Activated CD8-positive, alpha-beta memory T cell treated with anti-CD3 and anti-CD28 coated beads, Interleukin-2, amount 10 ng/mL, durations not matched to agents 7 days and 5 days (primary cell): ENCODE measurements at regions not wholly inside any gene's neighbourhood (a gene's known extent, or its start where the extent isn't known, plus 50 kb on each side); places are given as distances from the start of the nearest gene placed in this dataset.

Experiments
- ATAC-seq: fragments of 150-1000 bp; cut with Tn5 transposase; one replicate; pipeline ENCODE4 v1.10.0; 2021; ENCODE audit warnings: moderate library complexity
- CTCF ChIA-PET: fragments of 350-600 bp; sonication (Branson Sonifier 250); formaldehyde crosslinking; loops from one replicate; lab custom pipeline; 2021; ENCODE audit warnings: antibody characterized with exemption; lab: Charles Lee
- DNase-seq: peaks from one replicate; pipeline ENCODE4 v3.0.0-alpha.2; 2020
- H3K27ac Mint-ChIP-seq: one replicate; pipeline ENCODE4 v1.8.0; 2021; ENCODE audit warnings: mild to moderate bottlenecking, mixed read lengths
- H3K27me3 Mint-ChIP-seq: one replicate; pipeline ENCODE4 v1.8.0; 2021; ENCODE audit warnings: mixed read lengths
- H3K36me3 Mint-ChIP-seq: one replicate; pipeline ENCODE4 v1.8.0; 2021; ENCODE audit warnings: mild to moderate bottlenecking, mixed read lengths
- H3K4me1 Mint-ChIP-seq: one replicate; pipeline ENCODE4 v1.8.0; 2021; ENCODE audit warnings: mixed read lengths
- H3K4me3 Mint-ChIP-seq: one replicate; pipeline ENCODE4 v1.8.0; 2021; ENCODE audit warnings: mild to moderate bottlenecking, moderate library complexity, mixed read lengths
- H3K9me3 Mint-ChIP-seq: one replicate; pipeline ENCODE4 v1.8.0; 2022; ENCODE audit warnings: low read depth, mixed read lengths

GRCh38 chr18:44602380-44602779, 78.3 kb upstream of the SETBP1 start:
- no peaks in the 10 kb centered on the region for H3K36me3 Mint-ChIP-seq
- DNase-seq (no peak), ATAC-seq (no peak)
- H3K9me3 Mint-ChIP-seq: no peaks in the 10 kb centered on the region
- H3K4me3 Mint-ChIP-seq: no peak overlapping the region
- H3K4me1 Mint-ChIP-seq: peaks cover under 1% of the 10 kb centered on the region
- CTCF ChIA-PET: interaction anchor here (0.9 kb wide), 1 partner anchor 10 kb away, joined by 3 read pairs; no protein-coding TSS in a partner anchor
- H3K27ac Mint-ChIP-seq: no peak overlapping the region
- H3K27me3 Mint-ChIP-seq: peaks cover 29% of the 10 kb centered on the region

DNA sequence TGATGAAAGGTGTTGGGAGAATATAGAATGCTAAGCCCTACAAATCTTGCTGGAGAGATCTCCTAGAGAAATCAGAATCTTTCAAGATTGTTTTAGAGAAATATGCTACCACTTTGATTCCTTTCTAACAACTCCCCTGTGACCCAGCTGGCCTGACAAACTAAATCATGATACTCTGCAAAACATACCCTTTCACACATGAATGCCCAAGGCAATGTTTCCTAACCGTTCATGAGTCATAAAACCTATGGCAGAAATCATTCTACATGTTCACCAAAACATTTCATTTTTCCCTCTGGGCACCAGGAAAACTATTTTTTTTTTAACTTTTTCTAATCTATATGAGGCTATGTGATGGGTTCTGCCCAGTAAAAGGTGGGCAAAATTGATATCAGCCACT, 77.8 kb upstream of the SETBP1 start:
- ATAC-seq: no peak
- DNase-seq: no peak
- Mint-ChIP-seq H3K4me1 (no peaks in the 10 kb centered on the region), H3K27me3 (peaks cover 30% of the 10 kb centered on the region), H3K27ac (no peak overlapping the region), H3K36me3 (no peaks in the 10 kb centered on the region), H3K9me3 (no peaks in the 10 kb centered on the region), H3K4me3 (no peak overlapping the region)
- CTCF ChIA-PET: no interaction called here

- no peaks in the 10 kb centered on the region for H3K4me1 Mint-ChIP-seq
- no peak overlapping the region for H3K4me3 Mint-ChIP-seq
- CTCF ChIA-PET: no interaction called here
- DNase-seq: no peak
- ATAC-seq: no peak
- H3K27me3 Mint-ChIP-seq: peaks cover 35% of the 10 kb centered on the region
- no peak overlapping the region for H3K27ac Mint-ChIP-seq
- H3K9me3 Mint-ChIP-seq: no peaks in the 10 kb centered on the region
- no peaks in the 10 kb centered on the region for H3K36me3 Mint-ChIP-seq
Measured at GRCh38 chr18:44609181-44609941, 71.3 kb upstream of the SETBP1 start.

DNA sequence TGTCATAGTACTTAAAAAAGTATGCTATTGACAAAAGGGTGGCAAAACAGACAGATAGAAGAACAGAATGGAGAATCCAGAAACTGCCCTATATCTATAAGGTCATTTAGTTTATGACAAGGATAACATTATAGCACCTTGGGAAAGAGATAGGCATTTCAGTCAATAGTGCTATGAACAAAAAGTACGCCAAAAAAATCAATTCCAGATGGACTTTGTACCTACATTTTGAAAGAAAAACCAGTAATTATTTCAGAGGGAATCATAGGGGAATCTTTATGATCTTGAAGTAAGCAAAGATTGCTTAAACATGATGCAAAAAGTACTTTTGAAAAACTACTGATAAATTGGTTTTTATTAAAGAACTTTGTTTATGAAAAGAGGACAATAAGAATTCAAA, 59.9 kb upstream of the SETBP1 start:
- Mint-ChIP-seq H3K9me3 (no peaks in the 10 kb centered on the region), H3K4me3 (no peak overlapping the region), H3K27me3 (peaks cover 48% of the 10 kb centered on the region), H3K36me3 (peaks cover 1% of the 10 kb centered on the region), H3K27ac (no peak overlapping the region), H3K4me1 (no peaks in the 10 kb centered on the region)
- ATAC-seq (no peak), DNase-seq (no peak)
- CTCF ChIA-PET: no interaction called here

DNA sequence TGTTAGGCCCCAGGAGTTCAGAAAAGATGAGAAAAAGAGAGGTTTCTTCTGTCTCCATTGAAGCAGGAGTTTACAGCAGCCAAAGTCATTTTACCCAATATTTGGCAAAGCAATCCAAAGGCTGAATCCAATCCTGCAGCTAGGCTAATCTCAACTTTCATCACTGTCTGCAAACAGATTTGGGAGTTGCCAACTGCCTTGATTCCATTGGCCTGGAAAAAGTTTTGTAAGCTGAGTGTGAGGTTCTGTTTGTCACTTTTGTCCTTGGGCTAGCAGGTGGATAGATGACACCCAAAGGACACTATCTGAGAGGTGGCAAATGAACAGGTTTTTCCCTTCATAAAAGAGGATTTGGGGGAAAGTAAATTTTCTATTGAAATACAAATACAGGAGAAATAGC, 56.6 kb upstream of the SETBP1 start:
- H3K27ac Mint-ChIP-seq: no peak overlapping the region
- DNase-seq (no peak), ATAC-seq (no peak)
- H3K4me1 Mint-ChIP-seq: no peaks in the 10 kb centered on the region
- H3K9me3 Mint-ChIP-seq: no peaks in the 10 kb centered on the region
- no peak overlapping the region for H3K4me3 Mint-ChIP-seq
- CTCF ChIA-PET: no interaction called here
- H3K27me3 Mint-ChIP-seq: peaks cover 26% of the 10 kb centered on the region
- no peaks in the 10 kb centered on the region for H3K36me3 Mint-ChIP-seq

- no peak for DNase-seq
- Mint-ChIP-seq H3K27ac (no peak overlapping the region), H3K4me1 (peaks cover 7% of the 10 kb centered on the region), H3K36me3 (no peaks in the 10 kb centered on the region), H3K27me3 (peaks cover 22% of the 10 kb centered on the region), H3K9me3 (no peaks in the 10 kb centered on the region), H3K4me3 (no peak overlapping the region)
- no peak for ATAC-seq
- CTCF ChIA-PET: interaction anchor here (0.6 kb wide), 1 partner anchor 933 kb away, joined by 3 read pairs; no protein-coding TSS in a partner anchor
Measured at GRCh38 chr18:44625386-44625785, 55.3 kb upstream of the SETBP1 start.

DNA sequence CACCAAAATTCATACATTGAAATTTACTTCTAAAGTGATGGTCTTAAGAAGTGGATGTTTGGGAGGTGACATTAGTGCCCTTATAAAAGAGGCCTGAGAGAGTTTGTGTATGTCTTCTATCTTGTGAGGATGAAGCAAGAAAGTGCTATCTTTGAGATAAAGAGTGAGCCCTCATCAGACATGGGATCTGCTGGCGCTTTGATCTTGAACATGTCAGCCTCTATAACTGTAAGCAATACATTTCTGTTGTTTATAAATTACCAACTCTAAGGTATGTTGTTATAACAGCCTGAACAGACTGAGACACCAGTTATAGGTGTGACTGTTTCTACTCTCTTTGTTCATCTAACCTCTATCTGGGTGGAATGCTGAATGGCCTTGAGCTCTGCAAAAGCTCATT, 54.5 kb upstream of the SETBP1 start:
- Mint-ChIP-seq H3K4me1 (peaks cover 10% of the 10 kb centered on the region), H3K27ac (no peak overlapping the region), H3K36me3 (no peaks in the 10 kb centered on the region), H3K9me3 (no peaks in the 10 kb centered on the region), H3K27me3 (peaks cover 15% of the 10 kb centered on the region), H3K4me3 (no peak overlapping the region)
- DNase-seq: no peak
- no peak for ATAC-seq
- CTCF ChIA-PET: no interaction called here

DNA sequence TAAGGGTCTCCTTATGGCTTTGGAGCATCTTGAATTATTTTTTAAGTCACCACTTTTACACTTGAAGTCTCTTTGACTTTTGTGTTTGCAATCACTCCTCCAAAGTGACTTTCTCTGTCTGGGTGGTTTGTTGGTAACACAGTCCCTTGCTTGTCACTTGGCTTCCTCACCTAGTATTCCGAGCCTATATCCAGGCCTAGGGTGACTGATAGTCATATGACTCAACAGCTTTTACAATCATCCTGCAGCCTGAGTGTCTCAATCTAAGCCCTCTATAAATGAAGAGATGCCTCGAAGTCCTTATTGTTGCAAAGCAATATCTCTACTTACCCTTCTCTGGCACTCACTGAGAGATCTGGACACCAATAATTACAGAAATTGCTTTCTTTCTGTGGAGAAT, 53.9 kb upstream of the SETBP1 start:
- Mint-ChIP-seq H3K4me1 (peaks cover 10% of the 10 kb centered on the region), H3K27me3 (peaks cover 13% of the 10 kb centered on the region), H3K4me3 (no peak overlapping the region), H3K9me3 (peaks cover 1% of the 10 kb centered on the region), H3K27ac (no peak overlapping the region), H3K36me3 (no peaks in the 10 kb centered on the region)
- DNase-seq: no peak
- no peak for ATAC-seq
- CTCF ChIA-PET: no interaction called here

GRCh38 chr18:44627280-44627679, 53.4 kb upstream of the SETBP1 start:
- Mint-ChIP-seq H3K4me3 (no peak overlapping the region), H3K4me1 (peaks cover 10% of the 10 kb centered on the region), H3K27ac (no peak overlapping the region), H3K9me3 (peaks cover 3% of the 10 kb centered on the region), H3K27me3 (peaks cover 13% of the 10 kb centered on the region), H3K36me3 (no peaks in the 10 kb centered on the region)
- ATAC-seq (no peak), DNase-seq (no peak)
- CTCF ChIA-PET: no interaction called here

GRCh38 chr18:44629406-44629805, 51.3 kb upstream of the SETBP1 start:
- CTCF ChIA-PET: no interaction called here
- peaks cover 7% of the 10 kb centered on the region for H3K27me3 Mint-ChIP-seq
- H3K4me3 Mint-ChIP-seq: no peak overlapping the region
- DNase-seq (no peak), ATAC-seq (no peak)
- peaks cover 10% of the 10 kb centered on the region for H3K4me1 Mint-ChIP-seq
- no peak overlapping the region for H3K27ac Mint-ChIP-seq
- peaks cover 3% of the 10 kb centered on the region for H3K9me3 Mint-ChIP-seq
- H3K36me3 Mint-ChIP-seq: no peaks in the 10 kb centered on the region

DNA sequence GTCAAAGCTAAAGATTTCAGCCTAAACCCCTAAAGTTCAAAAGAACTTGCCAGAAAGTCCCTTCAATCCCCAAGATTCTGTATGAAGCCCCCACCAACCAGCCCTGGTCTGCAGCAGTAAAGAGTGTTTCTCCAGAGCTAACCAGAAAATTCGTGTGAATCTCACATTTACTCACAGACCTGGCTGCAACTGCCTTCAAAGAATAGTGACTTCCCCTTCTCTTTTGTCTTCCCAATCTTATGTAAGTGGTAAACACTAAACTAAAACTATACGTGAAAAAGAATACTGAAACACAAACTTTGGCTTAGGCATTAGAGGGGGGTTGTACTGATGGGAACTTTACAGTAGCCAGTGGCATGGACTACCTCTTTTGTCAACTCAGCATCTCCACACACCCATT, 50.6 kb upstream of the SETBP1 start:
- CTCF ChIA-PET: no interaction called here
- no peak for DNase-seq

More for the DNA sequence above, 50.6 kb upstream of the SETBP1 start:
- peaks cover 4% of the 10 kb centered on the region for H3K27me3 Mint-ChIP-seq
- H3K4me3 Mint-ChIP-seq: no peak overlapping the region
- no peak for ATAC-seq
- H3K4me1 Mint-ChIP-seq: peaks cover 10% of the 10 kb centered on the region
- no peak overlapping the region for H3K27ac Mint-ChIP-seq
- H3K36me3 Mint-ChIP-seq: no peaks in the 10 kb centered on the region
- peaks cover 3% of the 10 kb centered on the region for H3K9me3 Mint-ChIP-seq
